Testis (tissue), 2 donors: ENCODE measurements at regions not wholly inside any gene's neighbourhood (a gene's known extent, or its start where the extent isn't known, plus 50 kb on each side); places are given as distances from the start of the nearest gene placed in this dataset.

ENCODE experiments used
- DNase-seq: peaks from one replicate; pipeline ENCODE4 v3.0.0-alpha.2; 2019
- H3K27ac ChIP-seq, 2 donors: fragments of 200-600 bp; sonication (generic); one replicate each; pipeline ENCODE4 v1.5.1; 2019
- H3K27me3 ChIP-seq: fragments of 200-600 bp; sonication (generic); one replicate; pipeline ENCODE4 v1.5.1; 2019
- H3K36me3 ChIP-seq: fragments of 200-600 bp; sonication (generic); one replicate; pipeline ENCODE4 v1.5.1; 2017; ENCODE audit warnings: low read depth; ENCODE audit errors: missing control alignments
- H3K4me1 ChIP-seq: fragments of 200-600 bp; sonication (generic); one replicate; pipeline ENCODE4 v1.5.1; 2019
- H3K4me3 ChIP-seq, 2 donors: fragments of 200-600 bp; sonication (generic); one replicate each; pipeline ENCODE4 v1.5.1; 2017 to 2019
- H3K9me3 ChIP-seq: fragments of 200-600 bp; sonication (generic); one replicate; pipeline ENCODE4 v1.5.1; 2017
- POLR2A ChIP-seq: fragments of 450-650 bp; IDR thresholded peaks from one replicate; pipeline ENCODE4 v1.6.1; 2017; ENCODE audit warnings: antibody characterized with exemption, mild to moderate bottlenecking, moderate library complexity
- WGBS, 2 donors: methylation state at CpG; one replicate each; pipeline ENCODE4 v1.1.5; 2018; 5-methylcytosine and 5-hydroxymethylcytosine counted together
- intact Hi-C: fragments of 100-400 bp; cut with DNase I; formaldehyde crosslinking; loops from one replicate; pipeline ENCODE4 v1.15.1; 2023; ENCODE audit warnings: low total_unique reads
- TF ChIP-seq, protein P1 (sequence below), 3 experiments: fragments of 450-650 bp in 2 of 3; fragments of 200-600 bp in 1 of 3; sonication (generic) in 1 of 3; IDR thresholded peaks; one replicate each; pipeline ENCODE4 v1.5.1; 2016 to 2019; ENCODE audit warnings: antibody characterized with exemption in 3 of 3, mild to moderate bottlenecking in 2 of 3, moderate library complexity in 1 of 3

DNA sequence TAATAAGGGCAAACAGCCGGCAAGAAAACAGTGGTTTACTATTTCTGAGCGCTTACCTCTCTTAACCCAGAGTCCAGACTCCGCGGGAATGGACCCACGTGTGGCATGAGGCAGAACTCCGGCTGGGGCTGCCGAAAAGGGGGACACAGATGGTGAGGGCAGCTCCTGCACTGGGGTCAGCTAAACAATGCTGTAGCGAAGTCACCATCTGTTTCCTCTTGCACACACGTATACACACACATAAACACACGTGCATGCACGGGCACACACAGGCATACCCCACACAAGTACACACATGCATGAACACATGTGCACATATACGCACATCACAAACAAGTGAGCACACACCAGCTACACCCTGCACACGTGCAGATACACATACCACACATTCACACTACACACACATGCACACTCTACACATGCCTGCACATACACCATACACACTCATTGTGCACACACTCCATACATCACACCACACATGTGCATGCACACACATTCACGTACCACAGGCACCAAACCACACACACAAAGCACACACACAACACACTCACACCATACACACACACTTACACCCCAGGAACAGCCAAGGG, 105.9 kb upstream of the ID2 start:
- peaks cover 5% of the 10 kb centered on the region for H3K4me1 ChIP-seq
- 80 to 81% methylated on average over 14 of the region's 14 CpGs for WGBS, 2 donors
- H3K27ac ChIP-seq = no peak overlapping the region

DNA sequence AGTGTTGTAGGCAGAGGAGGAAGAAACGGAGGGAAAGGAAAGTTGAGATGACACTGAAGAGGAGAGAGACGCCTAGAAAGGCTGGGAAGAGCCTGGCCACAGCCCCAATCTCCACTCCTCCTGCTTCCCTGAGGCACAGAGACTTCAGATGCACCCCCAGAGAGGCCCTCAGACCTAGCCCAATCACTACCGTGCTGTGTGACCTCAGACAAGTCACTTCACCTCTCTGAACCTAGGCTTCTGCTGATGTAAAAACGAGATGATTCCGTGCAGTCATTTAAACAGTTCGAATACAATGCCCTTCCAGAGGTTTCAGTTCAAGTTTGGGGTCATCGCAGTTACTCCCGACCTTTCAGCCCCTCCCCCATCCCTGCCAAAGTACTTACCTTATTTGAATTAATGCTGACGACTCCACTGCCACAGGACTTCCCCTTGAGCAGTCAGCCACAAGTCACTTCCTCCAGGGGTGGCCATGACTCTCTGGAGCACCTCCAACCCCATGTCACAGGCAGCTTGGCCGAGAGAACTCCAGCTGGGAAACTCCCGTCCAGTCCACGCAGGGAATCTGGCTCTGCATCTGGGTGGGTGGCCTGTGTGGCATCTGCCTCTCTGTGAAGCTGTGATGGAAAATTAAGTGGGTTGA, 105.2 kb upstream of the ID2 start:
- 77% methylated on average over 12 of the region's 12 CpGs for WGBS, 2 donors
- Histone ChIP-seq H3K9me3 (no peaks in the 10 kb centered on the region), H3K4me3 (no peak overlapping the region), H3K36me3 (no peaks in the 10 kb centered on the region), H3K4me1 (peaks cover 5% of the 10 kb centered on the region), H3K27me3 (no peaks in the 10 kb centered on the region), H3K27ac (no peak overlapping the region)
- intact Hi-C loops = no loop called here
- TF ChIP-seq, protein P1, sequence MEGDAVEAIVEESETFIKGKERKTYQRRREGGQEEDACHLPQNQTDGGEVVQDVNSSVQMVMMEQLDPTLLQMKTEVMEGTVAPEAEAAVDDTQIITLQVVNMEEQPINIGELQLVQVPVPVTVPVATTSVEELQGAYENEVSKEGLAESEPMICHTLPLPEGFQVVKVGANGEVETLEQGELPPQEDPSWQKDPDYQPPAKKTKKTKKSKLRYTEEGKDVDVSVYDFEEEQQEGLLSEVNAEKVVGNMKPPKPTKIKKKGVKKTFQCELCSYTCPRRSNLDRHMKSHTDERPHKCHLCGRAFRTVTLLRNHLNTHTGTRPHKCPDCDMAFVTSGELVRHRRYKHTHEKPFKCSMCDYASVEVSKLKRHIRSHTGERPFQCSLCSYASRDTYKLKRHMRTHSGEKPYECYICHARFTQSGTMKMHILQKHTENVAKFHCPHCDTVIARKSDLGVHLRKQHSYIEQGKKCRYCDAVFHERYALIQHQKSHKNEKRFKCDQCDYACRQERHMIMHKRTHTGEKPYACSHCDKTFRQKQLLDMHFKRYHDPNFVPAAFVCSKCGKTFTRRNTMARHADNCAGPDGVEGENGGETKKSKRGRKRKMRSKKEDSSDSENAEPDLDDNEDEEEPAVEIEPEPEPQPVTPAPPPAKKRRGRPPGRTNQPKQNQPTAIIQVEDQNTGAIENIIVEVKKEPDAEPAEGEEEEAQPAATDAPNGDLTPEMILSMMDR (IDR thresholded peaks at IDR 0.05) = no peak
- TF ChIP-seq POLR2A = no peak
- DNase-seq = no peak

More for the DNA sequence above, 105.9 kb upstream of the ID2 start:
- DNase-seq = no peak
- TF ChIP-seq, protein P1 (IDR thresholded peaks at IDR 0.05) = no peak
- TF ChIP-seq POLR2A = no peak
- H3K4me3 ChIP-seq = no peak overlapping the region
- no peaks in the 10 kb centered on the region for H3K27me3 ChIP-seq
- intact Hi-C loops = no loop called here
- H3K36me3 ChIP-seq = no peaks in the 10 kb centered on the region
- H3K9me3 ChIP-seq = no peaks in the 10 kb centered on the region

DNA sequence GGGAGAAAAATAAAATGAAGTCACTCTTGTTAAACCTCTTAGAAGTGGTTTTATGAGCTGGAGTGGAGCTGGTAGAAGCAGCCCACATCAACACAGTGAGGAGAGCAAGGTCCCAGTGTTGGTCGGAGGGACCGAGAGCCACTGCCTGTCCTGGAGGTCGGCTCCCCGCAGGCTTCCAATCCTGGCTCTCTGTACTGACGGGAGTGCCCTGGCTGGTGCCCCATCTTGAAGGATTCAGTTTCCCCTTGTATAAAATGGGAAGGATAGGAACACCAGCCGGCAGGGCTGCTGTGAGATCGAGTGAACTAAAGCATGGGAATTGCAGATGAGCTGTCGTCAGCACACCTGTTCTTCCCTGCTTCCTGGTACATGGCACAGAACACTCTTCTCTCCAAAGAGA, 104.3 kb upstream of the ID2 start:
- Histone ChIP-seq H3K9me3 (no peaks in the 10 kb centered on the region), H3K4me3 (no peak overlapping the region), H3K36me3 (no peaks in the 10 kb centered on the region), H3K27ac (no peak overlapping the region), H3K27me3 (no peaks in the 10 kb centered on the region), H3K4me1 (peaks cover 5% of the 10 kb centered on the region)
- 95 to 97% methylated on average over 8 of the region's 8 CpGs for WGBS, 2 donors
- no peak for DNase-seq
- TF ChIP-seq, protein P1 (IDR thresholded peaks at IDR 0.05) = no peak
- no peak for TF ChIP-seq POLR2A
- intact Hi-C loops = no loop called here

DNA sequence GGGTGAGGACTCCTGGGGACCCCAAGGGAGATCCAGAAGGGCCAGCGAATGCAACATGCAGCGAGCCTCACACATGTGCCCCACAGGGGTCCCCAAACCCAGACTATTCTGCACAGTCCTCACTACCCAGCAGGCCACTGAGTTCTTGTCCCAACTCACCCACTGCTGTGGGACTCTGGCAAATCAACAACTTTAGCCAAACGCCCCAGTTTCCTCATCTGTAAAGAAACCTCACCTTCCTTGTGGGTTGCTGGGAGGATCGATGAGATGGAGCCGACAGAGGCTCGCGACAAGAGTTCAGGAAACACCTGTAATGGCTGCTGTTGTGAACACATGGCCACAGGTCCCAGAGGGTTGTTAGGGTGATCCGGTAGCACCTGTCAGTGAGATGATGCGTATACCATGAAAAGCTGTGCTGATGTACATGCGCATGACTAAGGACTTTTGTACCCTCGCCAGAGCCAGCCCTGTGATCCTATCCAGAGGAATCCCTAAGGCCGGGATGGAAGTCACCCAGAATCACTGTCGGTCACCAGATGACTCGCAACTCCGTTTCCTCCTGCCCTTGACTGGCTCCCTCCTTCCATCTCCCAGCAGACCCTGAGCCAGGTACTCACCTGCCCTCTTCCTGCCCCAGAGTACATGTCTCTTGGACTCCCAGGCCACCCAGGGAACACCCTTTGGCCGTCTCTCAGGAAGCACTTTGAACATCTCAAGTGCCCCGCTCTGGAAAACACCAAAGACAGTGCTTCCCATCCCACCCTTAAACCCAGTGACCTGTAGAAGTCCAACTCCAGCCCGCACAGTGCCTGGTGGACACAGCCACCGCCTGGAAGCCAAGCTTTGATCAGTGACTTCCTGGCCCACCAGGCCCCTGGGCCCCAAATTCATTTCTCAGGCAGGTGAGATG, 103.3 kb upstream of the ID2 start:
- Histone ChIP-seq H3K9me3 (no peaks in the 10 kb centered on the region), H3K4me1 (peaks cover 4% of the 10 kb centered on the region), H3K27me3 (no peaks in the 10 kb centered on the region), H3K27ac (no peak overlapping the region), H3K4me3 (no peak overlapping the region), H3K36me3 (no peaks in the 10 kb centered on the region)
- intact Hi-C loops = no loop called here
- DNase-seq = no peak
- TF ChIP-seq, protein P1 (IDR thresholded peaks at IDR 0.05) = no peak
- no peak for TF ChIP-seq POLR2A
- 94 to 96% methylated on average over 19 of the region's 19 CpGs for WGBS, 2 donors
